HG02678 (cell line): ENCODE measurements at regions not wholly inside any gene's neighbourhood (a gene's known extent, or its start where the extent isn't known, plus 50 kb on each side); places are given as distances from the start of the nearest gene placed in this dataset.

Source experiments
- ATAC-seq: cut with Tn5 transposase; IDR thresholded peaks from one replicate; pipeline ENCODE4 v1.9.1; 2021; ENCODE audit warnings: mild to moderate bottlenecking, moderate library complexity; ENCODE audit not compliant: unreplicated experiment

DNA sequence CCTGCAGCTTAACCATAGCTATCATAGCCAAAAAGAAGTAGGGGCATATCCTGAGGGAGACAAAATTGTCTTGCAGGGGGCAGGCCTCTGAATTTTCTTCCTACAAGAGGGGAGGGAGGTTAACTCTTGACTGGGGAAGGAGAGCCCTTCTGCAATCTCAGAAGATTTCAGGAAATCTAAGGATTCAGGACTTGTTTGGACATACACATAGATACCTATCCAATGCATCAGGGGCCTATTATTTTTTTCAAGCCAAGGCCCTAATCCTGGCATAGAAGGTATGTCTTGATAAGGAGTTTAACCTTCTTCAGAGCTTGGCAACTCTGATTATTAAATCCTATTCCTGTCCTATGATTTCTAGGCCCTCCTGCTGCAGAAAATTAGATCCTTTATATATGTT is 375.1 kb upstream of the ACTBL2 start:
- ATAC-seq = no peak

DNA sequence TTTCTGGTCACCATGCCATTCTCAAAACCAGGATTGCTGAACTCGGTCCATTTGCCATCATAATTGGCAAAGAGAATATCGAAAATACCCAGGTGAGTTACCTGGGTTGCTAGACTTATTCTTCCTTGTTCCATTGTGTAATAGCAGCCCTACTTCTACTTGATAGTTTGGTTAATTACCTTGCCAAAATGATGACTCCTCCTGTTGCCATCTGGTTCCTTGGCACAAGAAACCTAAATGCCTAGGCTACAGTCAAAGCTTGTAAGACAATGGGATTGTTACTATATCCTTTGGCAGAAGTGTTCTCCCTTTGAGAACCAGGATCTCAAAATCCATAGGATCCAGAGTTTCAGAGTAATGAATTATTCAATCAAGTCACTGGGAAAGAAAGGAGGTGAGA is 373.2 kb upstream of the ACTBL2 start:
- ATAC-seq = no peak

DNA sequence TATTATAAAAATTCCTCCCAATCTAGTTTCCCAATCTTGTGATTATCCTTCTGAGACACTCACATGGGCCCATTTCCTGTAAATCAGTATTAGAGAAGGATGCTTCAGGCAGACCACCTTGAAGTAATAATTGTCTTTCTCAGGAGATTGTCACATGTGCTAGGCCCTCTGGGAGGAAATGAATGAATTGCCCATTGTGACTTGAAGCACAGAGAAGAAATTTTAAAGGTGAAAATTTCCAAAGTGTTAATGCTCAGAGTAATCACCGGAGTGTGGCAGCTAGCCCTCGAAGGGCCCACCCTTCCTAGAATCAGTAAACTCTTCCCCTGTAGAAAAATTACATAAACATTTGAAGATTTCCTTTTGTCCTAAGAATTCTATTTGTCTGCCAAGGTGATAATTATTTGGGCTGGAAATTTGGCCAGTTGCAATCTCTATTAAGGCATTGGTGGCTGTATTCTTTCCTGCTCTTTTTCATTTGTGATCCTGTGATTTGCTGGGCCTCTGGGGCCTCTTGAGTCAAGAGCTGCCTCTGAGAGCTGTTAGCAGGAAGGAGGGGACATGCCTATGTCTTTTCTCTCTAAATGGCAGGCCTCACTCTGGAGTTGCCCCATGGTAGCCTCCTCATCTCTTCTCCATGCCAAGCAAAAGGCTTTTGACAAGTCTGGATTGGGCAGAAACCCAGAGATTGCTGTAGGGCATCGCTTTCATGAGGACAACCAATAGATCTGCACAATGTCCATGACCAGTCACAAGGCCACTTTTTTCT is 371.5 kb upstream of the ACTBL2 start:
- ATAC-seq = no peak

GRCh38 chr5:57850109-57850508 is 367.5 kb upstream of the ACTBL2 start:
- ATAC-seq = no peak

DNA sequence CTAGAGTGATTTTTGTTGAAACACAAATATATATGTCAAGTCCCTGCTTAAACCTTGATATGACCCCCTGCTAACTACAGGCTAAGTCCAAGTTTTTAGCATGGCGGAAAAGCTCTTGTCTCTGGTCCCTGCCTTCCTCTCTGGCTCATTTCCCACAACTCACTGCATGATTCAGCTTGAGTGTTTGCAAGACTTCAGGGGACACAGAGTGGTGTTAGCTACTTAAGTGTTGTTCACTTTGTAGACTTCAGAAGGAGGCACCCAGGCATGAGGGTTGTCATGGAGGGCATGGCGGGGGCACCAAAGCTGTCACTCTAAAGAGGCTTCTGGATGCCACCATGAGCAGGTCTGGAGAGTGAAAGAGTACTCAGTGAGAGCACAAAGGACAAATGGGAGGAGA is 362.4 kb upstream of the ACTBL2 start:
- ATAC-seq = no peak

- no peak for ATAC-seq
Measured at GRCh38 chr5:57844410-57844809, 361.8 kb upstream of the ACTBL2 start.

- no peak for ATAC-seq
Measured at GRCh38 chr5:57843059-57843367, 360.4 kb upstream of the ACTBL2 start.

GRCh38 chr5:57842364-57843058 is 359.9 kb upstream of the ACTBL2 start:
- no peak for ATAC-seq

DNA sequence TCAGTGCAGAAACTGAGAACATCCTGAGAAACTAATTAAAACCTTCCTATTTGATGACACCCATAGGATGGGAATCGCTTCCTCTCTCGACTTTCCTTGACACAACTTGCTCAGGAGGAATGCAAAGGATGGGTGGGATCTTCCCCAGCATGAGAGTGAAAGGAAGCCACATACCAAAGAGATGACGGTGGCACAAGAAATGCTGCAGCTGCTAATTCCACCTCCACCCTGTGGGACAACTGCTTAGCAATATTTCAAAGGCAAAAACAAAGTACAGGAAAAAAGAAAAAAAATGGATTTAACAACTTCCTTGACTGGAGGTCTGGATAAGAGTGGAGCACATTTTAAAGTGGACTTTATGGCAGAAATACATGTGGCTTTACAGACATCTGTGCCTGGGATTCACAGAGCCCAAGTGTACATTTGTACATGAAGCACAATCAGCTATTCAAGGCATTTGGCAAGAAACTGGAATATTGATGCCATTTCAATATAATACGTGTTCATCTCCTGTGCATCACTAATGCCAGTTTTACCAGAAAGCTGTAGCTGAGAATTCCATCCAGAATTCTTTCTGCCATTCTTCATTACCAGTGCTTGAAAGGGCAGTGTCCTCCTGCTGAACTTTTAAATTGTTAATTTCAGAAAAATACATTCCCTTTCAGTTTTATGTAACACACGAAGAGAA is 359.2 kb upstream of the ACTBL2 start:
- ATAC-seq = no peak

DNA sequence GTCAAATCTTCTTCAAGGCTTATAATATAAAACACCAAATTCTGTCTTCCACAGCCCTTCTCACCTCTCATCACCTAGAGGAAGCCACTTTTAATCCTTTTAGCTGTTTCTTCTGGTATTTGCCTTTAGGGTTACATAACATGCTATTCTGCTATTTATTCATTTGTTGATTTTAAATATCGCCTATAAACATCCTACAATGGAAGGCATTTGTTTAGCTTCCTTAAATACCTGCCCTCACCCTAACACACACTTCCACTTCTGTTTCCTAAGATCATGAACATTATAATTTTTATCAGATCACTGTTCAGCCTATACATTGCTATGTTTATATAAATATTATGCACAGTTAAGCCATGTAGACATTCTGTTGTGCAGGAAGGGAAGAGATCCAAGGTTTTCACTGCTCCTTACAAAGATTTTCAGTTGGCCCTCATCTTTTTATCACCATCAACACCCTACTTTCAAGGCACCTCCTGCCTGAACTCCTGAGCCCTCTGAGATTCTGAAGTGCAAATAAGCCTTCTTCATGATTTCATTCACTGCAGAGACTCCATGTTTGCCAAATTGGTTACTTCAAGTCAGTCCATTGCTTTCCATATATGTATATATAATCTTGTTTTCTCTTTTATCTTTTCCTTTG is 356.9 kb upstream of the ACTBL2 start:
- no peak for ATAC-seq

DNA sequence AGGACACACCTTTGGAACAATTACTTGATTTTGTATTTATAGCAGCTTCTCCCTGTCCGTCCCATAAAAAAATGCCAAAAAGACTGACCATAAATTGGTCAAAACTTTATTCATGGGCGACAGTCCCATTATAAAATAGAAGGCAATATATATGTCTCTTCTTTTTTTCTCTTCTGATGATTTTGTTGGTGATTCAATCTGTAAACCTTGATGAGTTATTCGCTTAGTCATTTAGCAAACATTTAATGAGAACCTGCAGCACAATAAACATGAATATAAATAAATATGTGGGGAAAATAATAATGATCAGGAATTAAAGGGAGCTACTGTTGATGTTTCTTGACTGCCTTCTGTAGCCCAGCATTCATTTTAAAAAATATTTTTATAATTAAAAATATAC is 356.4 kb upstream of the ACTBL2 start:
- ATAC-seq = no peak

GRCh38 chr5:57836921-57837320 is 354.3 kb upstream of the ACTBL2 start:
- no peak for ATAC-seq

DNA sequence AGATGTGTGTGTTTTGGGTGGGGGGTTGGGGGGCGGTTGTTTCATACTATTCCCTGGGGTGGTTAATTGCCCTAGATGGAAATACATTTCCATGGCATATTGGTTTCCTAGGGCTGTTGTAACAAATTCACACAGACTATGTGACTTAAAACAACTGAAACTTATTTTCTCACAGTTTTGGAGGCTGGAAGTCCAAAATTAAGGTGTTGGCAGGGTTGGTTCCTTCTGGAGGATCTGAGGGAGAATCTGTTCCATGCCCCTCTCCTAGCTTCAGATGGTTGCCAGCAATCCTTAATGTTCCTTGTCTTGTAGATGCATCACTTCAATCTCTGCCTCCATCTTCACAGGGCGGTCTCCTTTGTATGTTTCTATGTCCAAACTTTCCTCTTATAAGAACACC is 353.7 kb upstream of the ACTBL2 start:
- ATAC-seq = no peak

DNA sequence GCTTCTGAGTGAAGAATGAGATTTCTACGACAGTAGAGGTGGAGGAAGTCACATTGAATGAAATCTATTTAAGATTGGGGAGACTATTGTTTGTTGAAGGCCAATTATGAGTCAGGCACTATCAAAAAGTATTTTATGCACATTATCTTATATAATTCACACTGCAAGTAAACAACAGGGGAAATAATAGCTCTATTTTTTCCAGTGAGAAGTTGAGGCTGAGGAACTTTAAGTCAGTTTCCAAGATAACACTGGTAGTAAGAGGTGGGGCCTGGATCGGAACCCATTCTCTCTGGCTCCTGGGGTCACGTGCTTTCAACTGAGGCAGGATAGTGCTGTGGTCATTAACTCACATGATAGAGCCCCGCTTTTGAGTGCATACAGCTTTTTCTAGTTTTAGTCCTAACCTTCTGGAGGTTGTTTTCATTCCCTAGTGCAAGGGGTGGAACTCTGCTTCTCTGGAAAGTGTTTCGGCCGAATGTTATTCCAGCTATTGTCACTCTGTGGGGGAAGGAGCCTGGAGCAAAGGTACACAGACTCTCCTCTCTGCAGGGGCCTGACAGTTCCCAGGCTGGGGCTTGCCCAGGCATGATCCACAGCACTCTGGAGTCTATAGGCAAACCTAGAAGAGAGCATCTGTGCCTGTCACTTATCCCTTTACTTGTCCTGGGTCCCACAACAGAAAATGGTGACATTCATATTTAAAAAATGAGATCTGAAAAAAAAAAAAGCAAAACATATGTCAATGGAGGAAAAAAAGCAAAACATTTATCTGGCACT is 352.4 kb upstream of the ACTBL2 start:
- ATAC-seq = no peak

DNA sequence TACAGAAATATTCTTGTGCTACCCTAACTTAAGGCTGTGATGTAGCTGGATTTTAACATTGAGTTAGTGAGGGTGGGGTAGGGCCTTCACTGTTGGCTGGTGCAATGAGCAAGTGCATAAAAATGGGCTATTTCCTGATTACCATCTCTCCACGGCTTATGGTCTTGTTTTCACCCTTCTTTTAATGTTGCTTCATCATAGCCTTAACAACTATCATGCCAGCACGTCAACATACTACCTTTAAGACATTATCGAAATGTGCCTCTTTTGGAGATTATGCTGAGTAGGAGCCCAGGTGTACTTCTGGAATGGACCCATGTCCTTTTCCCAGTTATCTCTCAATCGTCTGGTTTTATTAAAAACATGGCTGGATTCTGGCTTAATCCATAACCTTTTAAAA is 350.9 kb upstream of the ACTBL2 start:
- no peak for ATAC-seq

GRCh38 chr5:57832875-57833274 is 350.3 kb upstream of the ACTBL2 start:
- no peak for ATAC-seq

DNA sequence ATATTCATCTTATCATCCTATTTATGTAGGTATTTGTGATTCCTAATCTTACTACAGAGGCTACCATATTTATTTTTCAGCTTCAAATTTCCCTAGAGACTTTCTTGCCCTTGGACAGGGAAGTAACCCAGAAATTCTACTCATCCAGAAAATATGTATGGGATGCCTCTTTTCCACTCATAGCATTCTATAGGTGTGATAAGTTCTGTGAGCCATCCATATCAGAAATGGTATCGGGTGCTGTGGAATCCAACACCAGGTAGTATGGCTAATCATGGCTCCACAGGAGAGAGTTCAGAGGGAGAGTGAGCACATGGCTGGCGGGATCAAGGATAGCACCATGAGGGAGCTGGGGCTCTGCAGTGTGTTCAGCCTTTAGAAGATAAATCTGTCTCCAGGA is 349.3 kb upstream of the ACTBL2 start:
- ATAC-seq = no peak

GRCh38 chr5:57831090-57831489 is 348.5 kb upstream of the ACTBL2 start:
- no peak for ATAC-seq

GRCh38 chr5:57828221-57828620 is 345.6 kb upstream of the ACTBL2 start:
- no peak for ATAC-seq

DNA sequence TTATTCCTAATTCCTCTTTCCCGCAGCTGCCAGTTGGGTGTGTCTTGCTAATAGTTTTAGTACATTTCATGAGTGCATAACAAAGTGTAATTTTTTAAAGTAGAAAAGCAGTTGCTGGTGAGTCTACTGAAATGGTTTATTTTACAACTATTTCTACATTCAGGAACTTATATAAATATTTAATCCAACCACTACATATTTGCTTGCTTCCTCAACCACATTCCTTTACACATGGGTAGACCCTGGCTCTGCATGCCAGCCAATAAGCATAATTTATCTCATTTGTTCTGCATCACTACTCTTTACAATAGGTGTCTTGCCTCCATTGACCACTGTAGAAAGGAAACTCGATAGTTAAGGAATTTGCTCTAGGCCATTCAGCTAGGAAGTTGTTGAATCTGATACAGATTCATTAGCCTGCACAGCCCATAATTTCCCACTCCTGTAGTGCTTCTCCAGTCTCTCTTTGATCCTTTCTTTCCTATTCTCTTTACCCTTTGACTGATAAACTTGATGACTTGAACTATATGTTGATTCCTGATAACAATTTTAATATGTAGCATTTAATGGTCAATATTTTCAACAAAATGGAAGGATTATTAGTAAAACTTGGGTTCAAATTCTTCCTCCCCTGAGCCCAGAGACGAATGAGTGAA is 342.5 kb upstream of the ACTBL2 start:
- ATAC-seq = no peak
